ENCODE measurements at regions not wholly inside any gene's neighbourhood (a gene's known extent, or its start where the extent isn't known, plus 50 kb on each side); places are given as distances from the start of the nearest gene placed in this dataset.

GRCh38 chr13:90485436-90485835 lies 862.1 kb upstream of the MIR17HG start:
- TF ChIP-seq GATA2 (IDR thresholded peaks at IDR 0.05; ENCODE audit: low read depth, low read length) = no peak
- TF ChIP-seq GATA3 (IDR thresholded peaks at IDR 0.05; ENCODE audit: low read depth, low read length) = no peak

Measured in SH-SY5Y (cell line).